HepG2 (cell line): ENCODE measurements at regions not wholly inside any gene's neighbourhood (a gene's known extent, or its start where the extent isn't known, plus 50 kb on each side); places are given as distances from the start of the nearest gene placed in this dataset.

Experiments used
- CREM ChIP-seq, 2 experiments: sonication (generic) in 1 of 2; formaldehyde crosslinking in 1 of 2; IDR thresholded peaks; 2 replicates each; pipeline versions ENCODE4 v1.4.0 to v1.6.1; 2016 to 2020; ENCODE audit warnings: antibody characterized with exemption in 1 of 2, mild to moderate bottlenecking in 1 of 2, missing genetic modification reagents in 1 of 2
- EP300 ChIP-seq, 3 experiments: sonication (generic) in 1 of 3; formaldehyde crosslinking in 1 of 3; IDR thresholded peaks; 2 replicates each; pipeline versions ENCODE4 v1.5.1 to v1.6.1; 2011 to 2020; ENCODE audit warnings: low read depth in 2 of 3, low read length in 2 of 3, borderline replicate concordance in 1 of 3, improper control_type of control experiment in 1 of 3, mild to moderate bottlenecking in 1 of 3, missing genetic modification reagents in 1 of 3, moderate library complexity in 1 of 3
- MEIS1 ChIP-seq: sonication (generic); formaldehyde crosslinking; IDR thresholded peaks from 2 replicates; pipeline ENCODE4 v1.9.0; 2021; ENCODE audit warnings: mild to moderate bottlenecking, missing genetic modification reagents, moderate library complexity, borderline replicate concordance
- PRDM10 ChIP-seq: sonication (generic); formaldehyde crosslinking; IDR thresholded peaks from 2 replicates; pipeline ENCODE4 v1.4.0; 2020; ENCODE audit warnings: low read depth, missing genetic modification reagents
- ZBTB10 ChIP-seq: sonication (generic); formaldehyde crosslinking; IDR thresholded peaks from 2 replicates; pipeline ENCODE4 v1.4.0; 2020; ENCODE audit warnings: missing genetic modification reagents, borderline replicate concordance
- ZEB1 ChIP-seq: IDR thresholded peaks from 2 replicates; pipeline ENCODE4 v1.6.1; 2012; ENCODE audit warnings: mild to moderate bottlenecking, low read depth, inconsistent platforms; ENCODE audit not compliant: insufficient replicate concordance
- ZNF260 ChIP-seq: sonication (generic); formaldehyde crosslinking; IDR thresholded peaks from 2 replicates; pipeline ENCODE4 v1.4.0; 2020; ENCODE audit warnings: missing genetic modification reagents, low read depth, mild to moderate bottlenecking, borderline replicate concordance
- ZNF263 ChIP-seq: sonication (generic); formaldehyde crosslinking; IDR thresholded peaks from 2 replicates; pipeline ENCODE4 v1.4.0; 2020; ENCODE audit warnings: missing genetic modification reagents
- TF ChIP-seq, protein P1 (sequence below): sonication (generic); formaldehyde crosslinking; IDR thresholded peaks from 2 replicates; pipeline ENCODE4 v1.4.0; 2020; ENCODE audit warnings: missing genetic modification reagents

DNA sequence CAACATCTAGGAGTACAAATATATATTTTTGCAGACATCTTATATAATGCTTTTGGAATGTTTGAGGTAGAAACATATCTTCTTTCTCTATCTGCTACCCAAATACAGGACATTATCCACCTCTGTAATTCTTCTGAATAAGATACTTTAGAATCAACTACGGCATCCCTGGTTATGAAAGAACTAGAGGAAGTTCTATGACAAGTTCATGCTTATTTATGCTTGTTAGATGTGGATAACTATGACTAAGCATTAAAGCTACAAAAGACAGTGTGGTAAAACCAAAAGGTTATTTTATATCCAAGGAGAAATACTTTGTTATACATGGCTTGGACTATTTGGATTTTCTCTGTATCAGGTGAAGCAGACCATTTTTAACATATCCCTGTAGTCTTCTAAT is 894.0 kb downstream of the KCNT2 start (continued):
- TF ChIP-seq ZBTB10 (CRISPR knock-in tag) (no peak), ZNF263 (no peak), PRDM10 (no peak), ZEB1 (no peak), ZNF260 (CRISPR knock-in tag) (no peak), MEIS1 (no peak), EP300 (IDR thresholded peaks at IDR 0.05; ENCODE audit: low read depth in 2 of 2, low read length in 2 of 2) (no peak), EP300 (CRISPR knock-in tag; IDR thresholded peaks at IDR 0.05; ENCODE audit: borderline replicate concordance) (no peak), CREM (IDR thresholded peaks at IDR 0.05) (no peak), CREM (CRISPR knock-in tag; IDR thresholded peaks at IDR 0.05) (no peak)
- TF ChIP-seq, protein P1, sequence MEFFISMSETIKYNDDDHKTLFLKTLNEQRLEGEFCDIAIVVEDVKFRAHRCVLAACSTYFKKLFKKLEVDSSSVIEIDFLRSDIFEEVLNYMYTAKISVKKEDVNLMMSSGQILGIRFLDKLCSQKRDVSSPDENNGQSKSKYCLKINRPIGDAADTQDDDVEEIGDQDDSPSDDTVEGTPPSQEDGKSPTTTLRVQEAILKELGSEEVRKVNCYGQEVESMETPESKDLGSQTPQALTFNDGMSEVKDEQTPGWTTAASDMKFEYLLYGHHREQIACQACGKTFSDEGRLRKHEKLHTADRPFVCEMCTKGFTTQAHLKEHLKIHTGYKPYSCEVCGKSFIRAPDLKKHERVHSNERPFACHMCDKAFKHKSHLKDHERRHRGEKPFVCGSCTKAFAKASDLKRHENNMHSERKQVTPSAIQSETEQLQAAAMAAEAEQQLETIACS (CRISPR knock-in tag), result no peak
